Right ventricle myocardium superior (tissue), 1 donor: ENCODE measurements at regions not wholly inside any gene's neighbourhood (a gene's known extent, or its start where the extent isn't known, plus 50 kb on each side); places are given as distances from the start of the nearest gene placed in this dataset.
"Not testable (repeated sequence)": the region's sequence is repeated elsewhere in the genome, so short reads cannot be mapped to it uniquely, and the experiment has no call there.

ENCODE experiments used
- ATAC-seq: fragments of 200-7000 bp; cut with Tn5 transposase; one replicate; pipeline ENCODE4 v1.9.1; 2020; ENCODE audit warnings: mild to moderate bottlenecking; ENCODE audit not compliant: poor library complexity
- DNase-seq: peaks from one replicate; pipeline ENCODE4 v3.0.0-alpha.2; 2020
- intact Hi-C: fragments of 100-400 bp; cut with DNase I; formaldehyde crosslinking; loops from one replicate; pipeline ENCODE4 v1.11.2; 2022
- donor health status: DM: no; HTN: yes; CAD: no; lungs with severe emphysema.

GRCh38 chr1:184890539-184890973 lies 83.8 kb downstream of the NIBAN1 start:
- intact Hi-C loops: no loop called here

GRCh38 chr1:184889902-184890301 lies 84.4 kb downstream of the NIBAN1 start:
- intact Hi-C loops: loop anchor here (10.0 kb wide), 1 partner anchor 65 kb away; no protein-coding TSS in a partner anchor
- ATAC-seq: no peak
- no peak for DNase-seq

More at GRCh38 chr1:184890539-184890973, 83.8 kb downstream of the NIBAN1 start:
- no peak for DNase-seq
- ATAC-seq: peak; percentile 90

- DNase-seq: no peak
- ATAC-seq: no peak
- intact Hi-C loops: loop anchor here (10.0 kb wide), 1 partner anchor 64 kb away; no protein-coding TSS in a partner anchor
These were observed 85.1 kb downstream of the NIBAN1 start for GRCh38 chr1:184889166-184889565.

- ATAC-seq: no peak
- intact Hi-C loops: loop anchor here (10.0 kb wide), 1 partner anchor 64 kb away; no protein-coding TSS in a partner anchor
- DNase-seq: no peak
These were observed 85.8 kb downstream of the NIBAN1 start for GRCh38 chr1:184888505-184888904.

- ATAC-seq (peak; percentile 59), DNase-seq (no peak)
- intact Hi-C loops: loop anchor here (10.0 kb wide), 1 partner anchor 58 kb away; no protein-coding TSS in a partner anchor
These were observed 91.1 kb downstream of the NIBAN1 start for GRCh38 chr1:184882957-184883815.

- DNase-seq (no peak), ATAC-seq (peak; percentile 74)
- intact Hi-C loops: loop anchor here (10.0 kb wide), 1 partner anchor 57 kb away; no protein-coding TSS in a partner anchor
These were observed 92.1 kb downstream of the NIBAN1 start for GRCh38 chr1:184881941-184882913.

GRCh38 chr1:184879876-184880557 lies 94.3 kb downstream of the NIBAN1 start:
- DNase-seq (no peak), ATAC-seq (peak; percentile 30)
- intact Hi-C loops: loop anchor here (10.0 kb wide), 1 partner anchor 55 kb away; no protein-coding TSS in a partner anchor

GRCh38 chr1:184878602-184879001 lies 95.7 kb downstream of the NIBAN1 start:
- ATAC-seq: no peak
- no peak for DNase-seq
- intact Hi-C loops: no loop called here

- DNase-seq (no peak), ATAC-seq (no peak)
- intact Hi-C loops: no loop called here
These were observed 96.3 kb downstream of the NIBAN1 start for GRCh38 chr1:184878002-184878401.

- ATAC-seq, DNase-seq, intact Hi-C loops: not testable (repeated sequence)
These were observed 98.3 kb downstream of the NIBAN1 start for GRCh38 chr1:184876015-184876414.

- DNase-seq (no peak), ATAC-seq (peak; percentile 42)
- intact Hi-C loops: no loop called here
These were observed 99.1 kb downstream of the NIBAN1 start for GRCh38 chr1:184875218-184875617.

GRCh38 chr1:184870319-184870718 lies 104.0 kb downstream of the NIBAN1 start:
- ATAC-seq: no peak

GRCh38 chr1:184867866-184868689 lies 106.2 kb downstream of the NIBAN1 start:
- DNase-seq (no peak), ATAC-seq (no peak)
- intact Hi-C loops: no loop called here

More at GRCh38 chr1:184870319-184870718, 104.0 kb downstream of the NIBAN1 start:
- no peak for DNase-seq
- intact Hi-C loops: no loop called here

- DNase-seq (no peak), ATAC-seq (peak; percentile 55)
- intact Hi-C loops: no loop called here
These were observed 107.1 kb downstream of the NIBAN1 start for GRCh38 chr1:184866991-184867788.

- no peak for DNase-seq
- intact Hi-C loops: no loop called here
- no peak for ATAC-seq
These were observed 107.7 kb downstream of the NIBAN1 start for GRCh38 chr1:184866586-184866985.

- DNase-seq (no peak), ATAC-seq (no peak)
- intact Hi-C loops: no loop called here
These were observed 108.5 kb downstream of the NIBAN1 start for GRCh38 chr1:184865831-184866230.
